Lower lobe of right lung (tissue), 2 donors: ENCODE measurements at regions not wholly inside any gene's neighbourhood (a gene's known extent, or its start where the extent isn't known, plus 50 kb on each side); places are given as distances from the start of the nearest gene placed in this dataset.

Experiments used
- ATAC-seq, 2 donors: fragments of 200-7000 bp; cut with Tn5 transposase; one replicate each; pipeline ENCODE4 v1.9.1; 2020 to 2022; ENCODE audit warnings: mild to moderate bottlenecking in 2 of 2, moderate library complexity in 2 of 2
- DNase-seq: peaks from one replicate; pipeline ENCODE4 v3.0.0-alpha.2; 2020
- H3K27ac ChIP-seq: fragments of 200-600 bp; one replicate; pipeline ENCODE4 v1.8.0; 2022
- H3K27me3 ChIP-seq: fragments of 200-600 bp; one replicate; pipeline ENCODE4 v1.8.0; 2022; ENCODE audit warnings: low read depth
- H3K36me3 ChIP-seq: fragments of 200-600 bp; one replicate; pipeline ENCODE4 v1.8.0; 2022; ENCODE audit warnings: mild to moderate bottlenecking
- H3K4me1 ChIP-seq: fragments of 200-600 bp; one replicate; pipeline ENCODE4 v1.8.0; 2022
- H3K4me3 ChIP-seq: fragments of 200-600 bp; one replicate; pipeline ENCODE4 v1.8.0; 2022; ENCODE audit warnings: mild to moderate bottlenecking
- H3K9me3 ChIP-seq: fragments of 200-600 bp; one replicate; pipeline ENCODE4 v1.8.0; 2022
- CTCF ChIP-seq: fragments of 200-600 bp; IDR thresholded peaks from one replicate; pipeline ENCODE4 v1.8.0; 2022; ENCODE audit warnings: antibody characterized with exemption, mild to moderate bottlenecking
- intact Hi-C: fragments of 100-400 bp; cut with DNase I; formaldehyde crosslinking; loops from one replicate; pipeline ENCODE4 v1.11.0; 2022
- donor health status: DM: no; HTN: yes; CAD: no; lungs with severe emphysema.

DNA sequence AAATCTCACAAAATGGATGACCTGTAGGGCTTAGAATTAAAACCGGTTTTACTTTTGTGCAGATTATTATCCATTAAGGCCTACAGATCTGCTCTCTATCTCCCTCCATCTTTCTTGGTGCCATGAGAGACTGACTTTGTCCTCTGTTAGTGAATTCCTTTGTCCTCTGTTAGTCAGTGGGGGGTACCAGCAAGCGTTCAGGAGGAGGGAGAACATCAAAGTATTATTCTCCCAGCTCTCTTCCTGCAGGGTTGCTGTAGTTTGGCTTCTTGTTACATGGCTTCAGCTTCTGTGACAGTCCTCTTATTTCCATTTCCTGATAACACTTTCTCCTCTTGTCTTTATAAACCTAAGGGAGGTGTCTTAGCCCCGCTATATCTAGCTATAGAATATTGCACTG is 850.5 kb upstream of the SEMA6A start:
- Histone ChIP-seq H3K27me3 (no peaks in the 10 kb centered on the region), H3K36me3 (no peaks in the 10 kb centered on the region), H3K4me3 (no peak overlapping the region), H3K4me1 (no peaks in the 10 kb centered on the region), H3K27ac (no peak overlapping the region), H3K9me3 (peaks cover 8% of the 10 kb centered on the region)
- DNase-seq (no peak), ATAC-seq (no peak)
- TF ChIP-seq CTCF: no peak
- intact Hi-C loops: no loop called here

GRCh38 chr5:117424559-117424958 is 849.9 kb upstream of the SEMA6A start:
- no peaks in the 10 kb centered on the region for H3K27me3 ChIP-seq
- no peak overlapping the region for H3K4me3 ChIP-seq
- no peak for TF ChIP-seq CTCF
- ATAC-seq (no peak), DNase-seq (no peak)
- H3K27ac ChIP-seq: no peak overlapping the region
- intact Hi-C loops: no loop called here
- no peaks in the 10 kb centered on the region for H3K4me1 ChIP-seq
- H3K36me3 ChIP-seq: no peaks in the 10 kb centered on the region
- peaks cover 8% of the 10 kb centered on the region for H3K9me3 ChIP-seq

GRCh38 chr5:117417501-117417900 is 842.9 kb upstream of the SEMA6A start:
- Histone ChIP-seq H3K4me3 (no peak overlapping the region), H3K9me3 (peaks cover 8% of the 10 kb centered on the region), H3K27ac (no peak overlapping the region), H3K4me1 (no peaks in the 10 kb centered on the region), H3K27me3 (no peaks in the 10 kb centered on the region), H3K36me3 (no peaks in the 10 kb centered on the region)
- intact Hi-C loops: no loop called here
- ATAC-seq (no peak), DNase-seq (no peak)
- no peak for TF ChIP-seq CTCF

GRCh38 chr5:117414926-117415325 is 840.3 kb upstream of the SEMA6A start:
- no peaks in the 10 kb centered on the region for H3K27me3 ChIP-seq
- no peaks in the 10 kb centered on the region for H3K36me3 ChIP-seq
- no peak overlapping the region for H3K27ac ChIP-seq
- DNase-seq: no peak
- no peak for TF ChIP-seq CTCF
- no peak for ATAC-seq
- no peak overlapping the region for H3K4me3 ChIP-seq
- intact Hi-C loops: no loop called here
- H3K9me3 ChIP-seq: no peaks in the 10 kb centered on the region
- H3K4me1 ChIP-seq: no peaks in the 10 kb centered on the region

- no peak for DNase-seq
- no peaks in the 10 kb centered on the region for H3K4me1 ChIP-seq
- intact Hi-C loops: no loop called here
Observed at GRCh38 chr5:117411701-117412100, 837.1 kb upstream of the SEMA6A start.

More at GRCh38 chr5:117411701-117412100, 837.1 kb upstream of the SEMA6A start:
- Histone ChIP-seq H3K36me3 (no peaks in the 10 kb centered on the region), H3K27ac (no peak overlapping the region), H3K4me3 (no peak overlapping the region), H3K27me3 (no peaks in the 10 kb centered on the region), H3K9me3 (no peaks in the 10 kb centered on the region)
- no peak for TF ChIP-seq CTCF
- ATAC-seq: no peak
